Gastrocnemius medialis (tissue), 4 donors: ENCODE measurements at regions not wholly inside any gene's neighbourhood (a gene's known extent, or its start where the extent isn't known, plus 50 kb on each side); places are given as distances from the start of the nearest gene placed in this dataset.

ENCODE experiments used
- ATAC-seq, 2 donors: fragments of 150-250 bp; one replicate each; pipeline ENCODE4 v1.9.1; 2016
- DNase-seq, 2 donors: peaks; one replicate each; pipeline ENCODE4 v3.0.0-alpha.2; 2019
- H3K27ac ChIP-seq, 4 donors: fragments of 200-600 bp; sonication (generic); 1 replicate in 1 of 4; 2 replicates in 3 of 4; pipeline ENCODE4 v1.5.1; 2016 to 2018; ENCODE audit warnings: mild to moderate bottlenecking in 2 of 4, moderate library complexity in 1 of 4
- H3K27me3 ChIP-seq, 3 donors: fragments of 200-600 bp; sonication (generic) in 2 of 3; 1 replicate in 1 of 3; 2 replicates in 2 of 3; pipeline versions ENCODE4 v1.5.1 to v1.6.0; 2016 to 2019; ENCODE audit warnings: mild to moderate bottlenecking in 1 of 3, moderate library complexity in 1 of 3
- H3K36me3 ChIP-seq, 2 donors: fragments of 200-600 bp; sonication (generic) in 1 of 2; one replicate each; pipeline ENCODE4 v1.5.1; 2017 to 2018
- H3K4me1 ChIP-seq, 2 donors: fragments of 200-600 bp; sonication (generic) in 1 of 2; one replicate each; pipeline ENCODE4 v1.5.1; 2016 to 2017; ENCODE audit warnings: mild to moderate bottlenecking in 2 of 2
- H3K4me3 ChIP-seq, 4 donors: fragments of 200-600 bp; sonication (generic) in 3 of 4; 1 replicate in 1 of 4; 2 replicates in 3 of 4; pipeline ENCODE4 v1.5.1; 2016 to 2019; ENCODE audit warnings: mild to moderate bottlenecking in 2 of 4
- H3K9me3 ChIP-seq, 3 donors: fragments of 200-600 bp; sonication (generic) in 2 of 3; 1 replicate in 1 of 3; 2 replicates in 2 of 3; pipeline ENCODE4 v1.5.1; 2016 to 2019
- CTCF ChIP-seq, 5 experiments: fragments of 450-650 bp in 3 of 5; fragments of 200-600 bp in 2 of 5; sonication (generic) in 2 of 5; IDR thresholded peaks in 4 of 5; conservative IDR thresholded peaks in 1 of 5; 1 replicate in 4 of 5; 2 replicates in 1 of 5; pipeline ENCODE4 v1.5.1; 2016 to 2019; ENCODE audit warnings: antibody characterized with exemption in 5 of 5, mild to moderate bottlenecking in 3 of 5, moderate library complexity in 3 of 5
- POLR2A ChIP-seq, 2 donors: fragments of 450-650 bp; IDR thresholded peaks; one replicate each; pipeline ENCODE4 v1.6.1; 2017; ENCODE audit warnings: antibody characterized with exemption in 2 of 2, mild to moderate bottlenecking in 2 of 2, moderate library complexity in 2 of 2
- in situ Hi-C, 4 donors: fragments of 200-750 bp; cut with MboI; loops; one replicate each; pipeline versions ENCODE4 v1.15.0 to v1.8.0; 2017; ENCODE audit warnings: low sequenced_read_pairs in 4 of 4
- intact Hi-C: fragments of 100-400 bp; cut with DNase I; formaldehyde crosslinking; loops from one replicate; pipeline ENCODE4 v1.15.1; 2023; ENCODE audit warnings: low total_unique reads

DNA sequence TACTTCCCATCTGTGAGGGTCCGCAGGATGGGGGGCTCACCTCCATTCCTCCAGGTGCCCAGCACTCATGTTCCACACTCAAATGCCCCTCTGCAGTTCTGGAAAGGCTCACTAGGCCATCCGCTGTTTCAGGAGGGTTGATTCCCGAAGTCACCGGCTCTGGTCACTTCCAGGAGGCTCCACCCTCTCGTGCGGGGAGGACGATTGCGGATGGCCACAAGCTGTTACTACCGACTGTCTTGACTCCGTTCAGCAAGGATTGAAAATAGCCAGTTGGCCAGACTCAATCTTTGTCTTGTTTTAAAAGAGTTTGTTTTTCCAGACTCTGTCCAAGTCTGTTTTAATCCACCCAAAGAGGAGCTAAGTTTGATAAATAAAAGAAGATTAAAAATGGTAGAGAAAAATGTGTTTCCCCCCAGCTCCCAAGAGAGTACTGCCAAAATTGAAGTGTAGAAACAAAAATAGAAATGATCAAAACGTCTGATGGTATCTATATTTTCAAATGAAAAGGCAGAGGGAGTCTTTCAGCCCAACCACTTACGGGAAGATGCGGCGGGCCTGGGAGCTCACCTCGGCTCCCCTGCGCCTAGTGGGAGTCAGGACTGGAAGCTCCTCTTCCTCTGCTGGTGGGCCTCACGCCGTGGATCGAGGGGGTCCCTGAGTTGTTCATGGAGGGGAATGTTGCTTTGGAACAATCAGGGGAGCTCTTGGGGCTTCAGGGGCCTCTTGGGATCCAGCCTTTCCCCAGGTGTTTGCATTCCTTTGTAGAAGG is 1280.8 kb downstream of the BRD1 start:
- H3K9me3 ChIP-seq: no peaks in the 10 kb centered on the region
- no peak overlapping the region for H3K27ac ChIP-seq
- ATAC-seq: no peak
- no peaks in the 10 kb centered on the region for H3K27me3 ChIP-seq
- H3K36me3 ChIP-seq: no peaks in the 10 kb centered on the region
- no peak overlapping the region for H3K4me3 ChIP-seq
- TF ChIP-seq POLR2A (IDR thresholded peaks at IDR 0.05): no peak
- no peak for TF ChIP-seq CTCF (IDR thresholded peaks at IDR 0.05 in 4 of 5, conservative IDR thresholded peaks at IDR 0.05 in 1 of 5)
- intact Hi-C loops (no loop called here), in situ Hi-C loops (no loop called here)
- H3K4me1 ChIP-seq: no peaks in the 10 kb centered on the region
- DNase-seq: no peak

- Histone ChIP-seq H3K4me1 (no peaks in the 10 kb centered on the region), H3K4me3 (no peak overlapping the region), H3K27ac (no peak overlapping the region), H3K36me3 (no peaks in the 10 kb centered on the region), H3K27me3 (no peaks in the 10 kb centered on the region), H3K9me3 (no peaks in the 10 kb centered on the region)
- no peak for TF ChIP-seq POLR2A (IDR thresholded peaks at IDR 0.05)
- TF ChIP-seq CTCF (IDR thresholded peaks at IDR 0.05 in 4 of 5, conservative IDR thresholded peaks at IDR 0.05 in 1 of 5): no peak
- DNase-seq (no peak), ATAC-seq (no peak)
- in situ Hi-C loops: no loop called here
- intact Hi-C loops: no loop called here
These were observed 1281.7 kb downstream of the BRD1 start for GRCh38 chr22:48545987-48546386.

DNA sequence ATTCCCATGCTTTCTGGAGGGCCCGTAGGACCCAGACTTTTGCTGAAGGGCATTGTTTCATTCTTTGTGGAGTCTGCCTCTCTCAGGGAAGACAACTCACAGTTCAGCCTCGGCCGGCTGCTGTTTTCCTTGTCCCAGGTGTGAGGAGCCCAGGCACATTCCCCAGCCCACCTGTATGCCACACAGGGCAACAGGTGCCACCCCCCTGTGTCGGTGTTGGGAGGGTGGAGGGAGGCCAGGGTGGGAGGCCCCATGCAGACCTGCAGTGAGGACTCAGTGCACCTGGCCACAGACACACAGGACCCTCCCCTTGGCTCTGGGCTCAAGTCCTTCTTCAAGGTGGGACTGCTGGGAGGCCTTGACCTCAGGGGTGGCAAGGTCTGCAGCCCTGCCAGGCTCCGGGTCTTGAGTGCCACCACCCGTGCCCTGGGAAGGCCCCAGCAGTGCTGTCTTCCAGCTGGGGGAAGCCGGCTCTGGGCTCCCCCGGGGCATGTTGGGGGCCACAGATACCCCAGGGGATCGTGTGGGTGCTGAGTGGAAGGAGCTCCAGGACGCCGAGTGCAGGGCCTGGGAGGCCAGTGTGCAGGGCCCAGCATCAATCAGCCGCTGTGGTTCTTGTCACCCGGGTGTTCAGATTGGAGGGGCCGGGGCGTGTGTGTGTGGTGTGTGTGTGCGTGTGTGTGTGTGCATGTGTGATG is 1286.1 kb downstream of the BRD1 start:
- Histone ChIP-seq H3K27ac (no peak overlapping the region), H3K9me3 (no peaks in the 10 kb centered on the region), H3K27me3 (no peaks in the 10 kb centered on the region), H3K4me1 (peaks cover 0 to 6% of the 10 kb centered on the region in 2 donors), H3K36me3 (no peaks in the 10 kb centered on the region), H3K4me3 (no peak overlapping the region)
- DNase-seq (no peak), ATAC-seq (no peak)
- in situ Hi-C loops (no loop called here), intact Hi-C loops (no loop called here)
- TF ChIP-seq POLR2A (IDR thresholded peaks at IDR 0.05) (no peak), CTCF (IDR thresholded peaks at IDR 0.05 in 4 of 5, conservative IDR thresholded peaks at IDR 0.05 in 1 of 5) (no peak)

GRCh38 chr22:48539261-48539660 is 1288.4 kb downstream of the BRD1 start:
- DNase-seq (no peak), ATAC-seq (no peak)
- Histone ChIP-seq H3K36me3 (no peaks in the 10 kb centered on the region), H3K4me3 (no peak overlapping the region), H3K27me3 (no peaks in the 10 kb centered on the region), H3K9me3 (no peaks in the 10 kb centered on the region), H3K4me1 (peaks cover 0 to 6% of the 10 kb centered on the region in 2 donors), H3K27ac (no peak overlapping the region)
- in situ Hi-C loops: no loop called here
- intact Hi-C loops: no loop called here
- no peak for TF ChIP-seq CTCF (IDR thresholded peaks at IDR 0.05 in 4 of 5, conservative IDR thresholded peaks at IDR 0.05 in 1 of 5)
- TF ChIP-seq POLR2A (IDR thresholded peaks at IDR 0.05): no peak
